Limb (tissue), 2 donors: ENCODE measurements at regions not wholly inside any gene's neighbourhood (a gene's known extent, or its start where the extent isn't known, plus 50 kb on each side); places are given as distances from the start of the nearest gene placed in this dataset.

Experiments used
- DNase-seq, 2 donors: peaks; one replicate each; pipeline ENCODE4 v3.0.0-alpha.2; 2016; ENCODE audit errors: extremely low spot score in 2 of 2

DNA sequence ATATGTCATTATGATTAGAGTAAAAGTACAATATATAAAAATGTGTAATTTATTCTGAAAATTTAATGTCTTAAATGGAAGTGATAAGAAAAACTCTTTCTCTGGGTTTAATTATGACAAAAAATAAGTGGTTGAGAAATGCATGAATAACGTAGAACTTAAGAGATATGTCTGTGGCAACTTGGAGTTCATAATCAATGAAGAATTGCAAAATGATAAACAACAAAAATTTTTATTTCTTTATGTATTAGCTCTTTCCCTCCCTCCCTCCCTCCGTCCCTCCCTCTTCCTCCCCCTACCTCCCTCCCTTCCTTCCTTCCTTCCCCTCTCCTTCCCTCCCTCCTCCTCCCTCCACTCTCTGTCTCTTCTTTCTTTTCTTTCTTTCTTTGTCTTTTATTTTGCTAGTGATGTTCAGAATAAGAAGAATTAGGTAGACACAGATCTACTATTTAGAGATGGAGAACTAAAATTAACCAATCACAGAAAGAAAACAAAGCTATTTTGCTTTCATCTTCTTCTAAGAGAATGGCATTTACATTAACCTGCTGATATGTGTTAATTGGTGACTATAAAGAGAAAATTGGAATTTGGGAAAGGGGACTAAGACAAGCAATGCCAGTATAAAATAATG, 96.3 kb upstream of the PDC start:
- DNase-seq, result no peak

DNA sequence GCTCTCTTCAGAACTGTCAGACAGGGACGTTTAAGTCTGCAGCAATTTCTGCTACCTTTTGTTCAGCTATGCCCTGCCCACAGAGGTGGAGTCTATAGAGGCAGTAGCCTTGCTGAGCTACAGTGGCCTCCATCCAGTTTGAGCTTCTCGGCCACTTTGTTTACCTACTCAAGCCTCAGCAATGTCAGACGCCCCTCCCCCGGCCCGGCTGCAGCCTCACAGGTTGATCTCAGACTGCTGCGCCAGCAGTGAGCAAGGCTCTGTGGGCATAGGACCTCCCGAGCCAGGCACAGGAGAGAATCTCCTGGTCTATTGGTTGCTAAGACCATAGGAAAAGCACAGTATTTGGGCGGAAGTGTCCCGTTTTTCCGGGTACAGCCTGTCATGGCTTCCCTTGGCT, 89.9 kb upstream of the PDC start:
- DNase-seq, result no peak

GRCh38 chr1:186541003-186541402, 80.1 kb upstream of the PDC start:
- DNase-seq, result no peak

GRCh38 chr1:186540521-186540920, 79.6 kb upstream of the PDC start:
- no peak for DNase-seq

GRCh38 chr1:186536273-186536890, 75.5 kb upstream of the PDC start:
- no peak for DNase-seq

DNA sequence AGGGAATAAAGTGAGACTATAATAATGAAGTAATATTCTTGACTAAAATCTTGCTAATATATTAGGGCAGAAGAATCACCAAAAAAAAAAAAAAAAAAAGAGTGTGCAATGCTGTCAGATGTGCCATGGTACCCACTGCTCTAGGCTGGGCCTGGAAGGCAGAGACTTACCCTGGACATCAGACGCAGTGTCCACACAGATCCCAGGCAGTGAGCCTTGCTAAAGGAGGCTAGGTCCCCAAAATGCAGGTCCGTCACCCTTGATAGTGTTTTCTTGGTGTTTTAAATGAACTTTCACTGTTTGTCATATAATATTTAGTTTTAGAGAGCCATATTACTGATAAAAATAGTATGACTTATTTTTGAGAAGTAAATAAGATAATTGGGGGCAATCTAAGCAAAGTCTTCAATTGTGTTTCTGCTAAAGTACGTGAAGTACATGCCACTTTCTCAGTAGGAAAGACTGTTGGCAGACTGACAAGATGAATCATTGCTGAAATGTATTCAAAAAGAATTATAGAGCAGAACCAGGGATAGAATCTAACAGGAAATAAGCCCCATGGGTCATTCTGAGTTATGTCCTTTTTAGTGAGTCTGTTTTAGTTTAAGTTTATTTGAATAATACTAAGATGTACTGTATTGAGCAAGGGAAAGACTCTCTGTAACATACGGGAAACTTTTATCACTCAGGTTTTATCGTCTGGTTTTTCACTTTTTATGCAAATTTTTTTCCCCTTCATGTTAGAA, 74.6 kb upstream of the PDC start:
- DNase-seq, result peak in 1 of 2 donors; percentile 63

DNA sequence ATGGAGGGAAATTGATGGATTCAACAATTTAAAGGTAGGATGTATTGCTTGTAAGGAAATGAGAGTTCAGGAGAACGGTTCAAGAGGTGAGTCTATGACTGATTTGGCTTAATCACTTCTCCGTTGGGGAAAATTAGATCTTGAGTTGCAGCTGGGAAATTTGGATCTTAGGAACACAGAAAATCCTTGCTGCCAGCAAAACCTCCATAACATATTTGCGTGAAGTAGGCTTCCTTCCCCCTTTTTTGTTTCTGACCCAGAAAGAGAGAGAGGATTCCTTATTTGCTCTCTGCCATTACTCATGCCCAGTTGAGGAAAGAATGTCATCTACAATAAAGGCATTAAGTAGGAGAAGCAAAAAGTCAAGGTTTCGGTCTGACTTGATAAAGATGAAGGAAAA, 73.5 kb upstream of the PDC start:
- DNase-seq, result no peak

DNA sequence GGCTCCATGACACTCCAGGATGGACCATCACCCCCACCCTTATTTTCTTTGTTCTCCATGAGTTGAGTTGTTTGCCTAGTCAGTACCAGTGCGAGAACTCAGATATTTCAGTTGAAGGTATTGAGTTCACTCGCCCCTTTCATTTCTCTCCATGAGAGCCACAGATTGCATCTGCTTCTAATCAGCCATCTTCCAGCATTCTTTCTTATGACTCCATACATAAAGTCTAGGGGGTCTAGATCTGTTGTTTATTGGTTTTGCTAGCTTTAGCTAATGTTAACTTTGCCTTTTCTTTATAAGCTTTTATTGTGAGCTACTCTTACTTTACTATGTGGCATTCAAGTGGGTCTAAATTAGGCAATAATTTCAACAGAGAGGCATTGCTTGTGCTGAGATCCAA, 71.6 kb upstream of the PDC start:
- DNase-seq, result no peak

DNA sequence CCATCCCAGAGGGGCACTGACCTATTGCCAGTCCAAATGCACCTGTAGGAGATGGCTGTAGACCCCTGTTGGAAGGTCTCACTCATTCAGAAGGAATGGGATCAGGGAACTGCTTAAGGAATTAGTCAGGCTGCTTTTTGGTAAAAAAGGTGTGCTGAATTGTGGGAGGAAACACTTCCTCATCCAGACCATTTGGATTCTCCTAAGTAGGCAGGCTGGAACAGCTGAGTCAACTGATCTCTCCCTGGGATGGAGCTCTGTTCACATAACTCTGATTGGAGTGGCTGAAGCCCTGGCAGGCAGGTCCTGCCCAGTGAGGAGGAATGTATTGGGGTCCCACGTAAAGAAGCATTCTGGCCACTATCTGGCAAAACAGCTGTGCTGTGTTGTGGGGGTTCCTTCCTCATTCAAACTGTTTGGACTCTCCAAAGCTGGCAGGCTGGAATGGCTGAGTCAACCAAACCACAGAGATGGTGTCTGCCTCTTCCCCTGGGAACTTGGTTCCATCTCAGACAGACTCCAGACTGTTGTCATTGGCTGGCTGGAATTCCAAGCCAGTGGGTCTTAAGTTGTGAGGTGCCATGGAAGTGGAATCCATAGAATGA, 70.7 kb upstream of the PDC start:
- no peak for DNase-seq

- DNase-seq, result no peak
Observed at GRCh38 chr1:186530109-186530508, 69.2 kb upstream of the PDC start.

GRCh38 chr1:186519982-186520381, 59.1 kb upstream of the PDC start:
- DNase-seq, result no peak

GRCh38 chr1:186518822-186519381, 58.0 kb upstream of the PDC start:
- DNase-seq, result no peak

GRCh38 chr1:186518395-186518794, 57.5 kb upstream of the PDC start:
- no peak for DNase-seq

DNA sequence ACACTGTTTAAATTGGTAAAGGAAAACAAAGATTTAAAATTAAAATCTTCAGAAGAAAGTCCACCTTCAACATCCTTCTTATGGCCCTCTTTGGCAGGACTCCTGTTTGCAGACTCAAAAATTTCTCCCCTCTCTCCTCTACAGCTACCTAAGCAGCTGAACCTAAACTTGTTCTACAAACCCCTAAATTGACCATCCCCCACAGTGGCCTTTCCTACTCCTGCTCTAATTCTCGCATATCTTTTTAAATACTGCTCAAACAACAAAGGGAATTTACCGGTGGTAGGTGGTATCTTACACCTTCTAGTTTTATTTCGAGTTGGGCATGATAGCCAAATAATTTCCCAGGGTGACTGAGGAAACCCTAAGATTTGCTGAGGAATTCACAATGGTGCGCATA, 53.5 kb upstream of the PDC start:
- no peak for DNase-seq

GRCh38 chr1:186513526-186513925, 52.6 kb upstream of the PDC start:
- no peak for DNase-seq

DNA sequence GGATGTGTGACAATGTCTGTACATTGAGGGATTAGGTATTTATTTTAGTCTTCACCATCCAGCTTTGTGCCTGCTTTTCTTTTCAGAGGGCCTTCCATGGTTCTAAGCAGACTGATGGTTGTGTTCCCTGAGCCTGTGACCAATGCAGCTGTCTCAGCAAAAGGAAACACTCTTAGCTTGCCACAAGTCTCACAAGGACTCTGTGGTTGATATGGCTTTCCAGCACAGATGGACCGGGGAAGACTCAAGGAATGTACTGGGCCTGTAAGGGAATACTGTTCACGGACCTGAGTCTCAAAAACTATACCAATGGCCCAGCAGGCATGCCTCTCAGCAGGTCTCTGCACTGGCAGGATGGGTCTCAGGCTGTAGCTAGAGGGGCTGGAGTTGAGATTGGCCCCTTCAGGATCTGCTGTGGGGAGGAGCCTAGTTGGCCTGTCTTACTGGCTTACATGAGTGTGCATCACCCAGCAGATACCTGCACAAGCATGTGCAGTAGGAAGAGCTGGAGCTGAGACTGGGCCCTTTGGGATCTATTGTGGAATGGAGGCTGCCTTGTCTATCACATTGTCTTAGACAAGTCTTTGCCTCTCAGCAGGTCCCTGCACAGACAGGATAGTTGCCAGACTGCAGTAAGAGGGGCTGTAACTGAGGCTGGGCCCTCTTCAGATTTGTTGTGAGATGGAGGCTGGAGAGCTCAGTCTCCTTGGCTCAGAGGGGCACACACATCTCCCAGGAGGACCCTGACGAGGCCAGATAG, 52.0 kb upstream of the PDC start:
- no peak for DNase-seq

GRCh38 chr1:186511761-186512637, 51.1 kb upstream of the PDC start:
- no peak for DNase-seq
